ENCODE measurements at regions not wholly inside any gene's neighbourhood (a gene's known extent, or its start where the extent isn't known, plus 50 kb on each side); places are given as distances from the start of the nearest gene placed in this dataset.

DNA sequence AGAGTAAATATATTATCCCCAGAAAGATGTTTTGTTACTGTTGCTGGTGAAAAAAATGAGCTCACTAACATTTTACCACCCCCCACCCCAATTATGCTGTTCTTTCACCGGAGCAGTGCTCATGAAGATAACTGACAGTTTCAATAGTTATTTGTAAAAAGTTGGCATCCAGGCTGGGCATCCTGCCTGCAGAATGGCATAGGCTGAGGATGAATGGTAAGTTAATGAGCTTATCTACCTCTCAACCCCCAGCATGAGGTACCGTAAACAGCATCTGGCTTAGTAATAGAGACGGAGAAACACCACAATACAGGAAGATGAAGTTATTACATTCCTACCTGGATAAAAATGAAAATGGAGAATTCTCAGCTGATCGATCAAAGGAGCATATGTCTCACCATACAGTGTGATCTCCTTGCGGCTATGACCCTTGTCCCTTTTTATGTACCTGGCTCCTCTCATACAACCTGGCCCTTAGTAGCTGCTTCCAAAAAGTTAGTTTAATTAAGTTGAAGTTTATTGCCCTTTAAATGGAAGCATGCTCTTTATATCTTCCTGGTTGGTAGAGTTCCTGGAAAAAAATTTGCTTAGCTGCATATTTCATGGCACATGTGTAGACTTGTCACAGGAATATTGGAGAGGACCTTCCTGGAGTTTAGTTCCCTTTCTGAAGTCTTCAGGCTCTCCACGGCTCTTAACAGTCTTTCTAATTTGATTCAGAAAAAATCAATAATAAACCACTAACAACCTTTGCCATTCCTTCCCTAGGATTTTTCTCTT, 61.2 kb upstream of the MPHOSPH6 start:
- DNase-seq, result no peak

DNA sequence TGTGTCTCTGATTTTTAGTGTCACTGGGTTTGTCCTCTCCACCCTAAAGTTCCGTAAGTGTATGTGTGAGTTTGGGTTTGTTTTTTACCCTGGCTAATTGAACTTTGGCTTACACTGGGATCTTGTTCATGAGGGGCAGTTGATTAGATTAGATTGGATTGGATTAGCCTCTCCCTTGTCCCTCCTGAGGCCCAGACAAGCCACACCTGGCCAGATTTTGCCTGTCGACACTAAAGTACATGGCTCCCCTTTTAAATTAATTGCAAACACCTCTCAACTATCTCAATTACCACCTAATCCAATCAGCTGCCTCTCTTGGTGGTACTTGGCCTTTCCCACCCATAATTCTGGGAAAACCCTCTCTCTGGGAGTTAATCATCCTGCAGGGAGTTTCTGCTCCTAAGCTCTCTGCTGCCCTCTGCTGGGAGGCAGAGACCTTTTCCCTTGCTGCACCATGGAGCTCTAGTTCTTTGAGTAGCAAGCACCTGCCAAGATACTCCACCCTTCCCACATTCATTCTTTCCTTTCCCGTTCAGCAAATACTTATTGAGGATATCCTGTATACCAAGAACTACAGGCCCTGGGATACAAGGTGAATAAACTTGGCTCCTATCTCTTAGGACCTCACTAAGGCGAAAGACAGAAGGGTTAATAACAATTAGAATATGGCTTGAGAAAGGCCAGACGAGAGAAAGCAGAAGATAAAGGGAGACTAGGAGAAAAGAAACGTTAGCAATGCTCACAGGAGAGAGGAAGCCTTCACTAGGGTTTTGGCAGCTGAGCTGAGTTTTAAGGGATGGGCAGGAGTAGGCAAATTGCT, 60.0 kb upstream of the MPHOSPH6 start:
- DNase-seq, result peak; percentile 41

DNA sequence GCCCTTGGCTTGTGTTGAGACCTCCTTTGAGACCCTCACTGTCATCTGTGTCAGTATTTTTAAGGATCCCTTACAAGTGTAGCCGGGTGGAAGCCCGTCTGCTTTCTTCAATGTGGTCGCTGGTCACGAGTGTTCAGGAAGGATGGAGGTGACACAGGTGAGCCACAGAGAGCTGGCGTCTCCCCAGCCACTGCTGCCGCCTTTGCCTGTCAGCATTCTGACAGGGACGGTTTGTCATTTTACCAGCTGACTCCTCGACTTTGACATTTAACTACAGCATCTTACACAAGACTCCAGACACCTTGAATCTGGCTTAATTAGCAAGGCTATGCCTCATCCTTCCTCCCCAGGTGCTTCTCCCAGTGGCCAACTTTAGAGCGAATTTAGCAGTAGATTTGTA, 56.3 kb upstream of the MPHOSPH6 start:
- no peak for DNase-seq

DNA sequence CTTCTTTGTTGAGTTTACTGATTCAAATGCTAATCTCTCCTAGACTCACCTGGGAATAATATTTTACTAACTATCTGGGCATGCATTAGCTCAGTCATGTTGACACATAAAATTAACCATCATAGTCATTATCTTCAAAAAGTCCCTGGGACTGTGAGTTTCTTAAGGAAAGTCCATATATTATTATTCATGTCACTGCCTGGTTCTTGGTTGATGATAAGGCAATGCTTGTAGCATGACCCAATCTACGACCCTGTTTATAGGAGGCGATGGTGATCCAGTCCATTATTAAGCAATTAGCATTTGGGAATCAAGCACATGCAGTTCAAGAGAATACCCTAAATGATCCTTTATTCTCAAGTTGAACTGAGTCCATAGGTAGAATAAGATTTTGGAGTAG, 54.8 kb upstream of the MPHOSPH6 start:
- DNase-seq, result no peak

DNA sequence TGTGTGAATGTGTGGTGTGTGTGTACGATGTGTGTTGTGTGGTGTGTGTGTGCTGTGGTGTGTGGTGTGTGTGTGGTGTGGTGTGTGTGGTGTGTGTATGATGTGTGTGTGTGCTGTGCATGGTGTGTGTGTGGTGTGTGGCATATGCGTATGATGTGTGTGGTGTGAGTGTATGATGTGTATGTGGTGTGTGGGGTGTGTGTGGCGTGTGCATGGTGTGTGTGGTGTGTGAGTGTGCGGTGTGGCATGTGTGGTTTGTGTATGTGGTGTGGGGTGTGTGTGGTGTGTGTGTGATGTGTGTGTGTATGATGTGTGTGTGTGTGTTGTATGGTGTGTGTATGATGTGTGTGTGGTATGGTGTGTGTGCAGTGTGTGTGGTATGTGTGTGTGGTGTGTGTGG, 50.5 kb upstream of the MPHOSPH6 start:
- DNase-seq, result no peak

Data from femur (tissue), 1 donor.